ENCODE measurements at regions not wholly inside any gene's neighbourhood (a gene's known extent, or its start where the extent isn't known, plus 50 kb on each side); places are given as distances from the start of the nearest gene placed in this dataset.

GRCh38 chr2:153136216-153136615, 342.3 kb downstream of the RPRM start:
- TF ChIP-seq ZFX (IDR thresholded peaks at IDR 0.05) (no peak), CTCF (conservative IDR thresholded peaks at IDR 0.05) (no peak)
